Gastroesophageal sphincter (tissue), 3 donors: ENCODE measurements at regions not wholly inside any gene's neighbourhood (a gene's known extent, or its start where the extent isn't known, plus 50 kb on each side); places are given as distances from the start of the nearest gene placed in this dataset.

Experiments
- CTCF ChIP-seq, 4 experiments: fragments of 200-600 bp in 2 of 4; fragments of 450-650 bp in 2 of 4; sonication (generic) in 1 of 4; IDR thresholded peaks; one replicate each; pipeline ENCODE4 v1.5.1; 2017 to 2019; ENCODE audit warnings: antibody characterized with exemption in 4 of 4, mild to moderate bottlenecking in 2 of 4, moderate library complexity in 2 of 4
- POLR2A ChIP-seq, 2 donors: fragments of 450-650 bp; IDR thresholded peaks; one replicate each; pipeline ENCODE4 v1.6.1; 2017; ENCODE audit warnings: antibody characterized with exemption in 2 of 2, mild to moderate bottlenecking in 2 of 2, moderate library complexity in 1 of 2
- POLR2AphosphoS5 ChIP-seq: sonication (generic); formaldehyde crosslinking; IDR thresholded peaks from one replicate; pipeline ENCODE4 v1.6.1; 2017; ENCODE audit warnings: antibody characterized with exemption

GRCh38 chr1:199590708-199591107, 436.8 kb upstream of the NR5A2 start:
- no peak for TF ChIP-seq CTCF (IDR thresholded peaks at IDR 0.05)
- no peak for TF ChIP-seq POLR2A (IDR thresholded peaks at IDR 0.05)
- no peak for TF ChIP-seq POLR2AphosphoS5
